ENCODE measurements at regions not wholly inside any gene's neighbourhood (a gene's known extent, or its start where the extent isn't known, plus 50 kb on each side); places are given as distances from the start of the nearest gene placed in this dataset.

GRCh38 chr3:176074096-176074495 lies 1123.2 kb downstream of the TBL1XR1 start:
- H3K4me3 ChIP-seq (ENCODE audit: insufficient read depth, low read depth, low read length, poor library complexity, severe bottlenecking), result no peak overlapping the region
- DNase-seq, result no peak
- H3K27me3 ChIP-seq (replicated peaks; ENCODE audit: control insufficient read depth, insufficient read depth, low read length, poor library complexity, severe bottlenecking), result no peaks in the 10 kb centered on the region
- no peaks in the 10 kb centered on the region for H3K4me1 ChIP-seq (ENCODE audit: control insufficient read depth, insufficient read depth, low read length, poor library complexity, severe bottlenecking)
- H3K36me3 ChIP-seq (ENCODE audit: control insufficient read depth, insufficient read depth, low read length), result no peaks in the 10 kb centered on the region
- H3K27ac ChIP-seq (ENCODE audit: insufficient read depth, low read length, poor library complexity, severe bottlenecking), result no peak overlapping the region
- H3K9me3 ChIP-seq (ENCODE audit: control insufficient read depth, low read length), result no peaks in the 10 kb centered on the region

GRCh38 chr3:176071943-176072342 lies 1125.3 kb downstream of the TBL1XR1 start:
- no peak overlapping the region for H3K4me3 ChIP-seq (ENCODE audit: insufficient read depth, low read depth, low read length, poor library complexity, severe bottlenecking)
- H3K4me1 ChIP-seq (ENCODE audit: control insufficient read depth, insufficient read depth, low read length, poor library complexity, severe bottlenecking), result no peaks in the 10 kb centered on the region
- no peak for DNase-seq
- H3K36me3 ChIP-seq (ENCODE audit: control insufficient read depth, insufficient read depth, low read length), result no peaks in the 10 kb centered on the region
- no peaks in the 10 kb centered on the region for H3K9me3 ChIP-seq (ENCODE audit: control insufficient read depth, low read length)
- H3K27me3 ChIP-seq (replicated peaks; ENCODE audit: control insufficient read depth, insufficient read depth, low read length, poor library complexity, severe bottlenecking), result no peaks in the 10 kb centered on the region
- no peak overlapping the region for H3K27ac ChIP-seq (ENCODE audit: insufficient read depth, low read length, poor library complexity, severe bottlenecking)

GRCh38 chr3:176068750-176069149 lies 1128.5 kb downstream of the TBL1XR1 start:
- Histone ChIP-seq H3K27me3 (replicated peaks; ENCODE audit: control insufficient read depth, insufficient read depth, low read length, poor library complexity, severe bottlenecking) (no peaks in the 10 kb centered on the region), H3K36me3 (ENCODE audit: control insufficient read depth, insufficient read depth, low read length) (no peaks in the 10 kb centered on the region)

GRCh38 chr3:176058856-176059255 lies 1138.4 kb downstream of the TBL1XR1 start:
- H3K4me3 ChIP-seq (ENCODE audit: insufficient read depth, low read depth, low read length, poor library complexity, severe bottlenecking), result no peak overlapping the region
- H3K36me3 ChIP-seq (ENCODE audit: control insufficient read depth, insufficient read depth, low read length), result no peaks in the 10 kb centered on the region
- no peak overlapping the region for H3K27ac ChIP-seq (ENCODE audit: insufficient read depth, low read length, poor library complexity, severe bottlenecking)
- H3K9me3 ChIP-seq (ENCODE audit: control insufficient read depth, low read length), result no peaks in the 10 kb centered on the region
- no peak for DNase-seq
- H3K4me1 ChIP-seq (ENCODE audit: control insufficient read depth, insufficient read depth, low read length, poor library complexity, severe bottlenecking), result no peaks in the 10 kb centered on the region
- no peaks in the 10 kb centered on the region for H3K27me3 ChIP-seq (replicated peaks; ENCODE audit: control insufficient read depth, insufficient read depth, low read length, poor library complexity, severe bottlenecking)

More at GRCh38 chr3:176068750-176069149, 1128.5 kb downstream of the TBL1XR1 start:
- Histone ChIP-seq H3K27ac (ENCODE audit: insufficient read depth, low read length, poor library complexity, severe bottlenecking) (no peak overlapping the region), H3K9me3 (ENCODE audit: control insufficient read depth, low read length) (no peaks in the 10 kb centered on the region), H3K4me3 (ENCODE audit: insufficient read depth, low read depth, low read length, poor library complexity, severe bottlenecking) (no peak overlapping the region), H3K4me1 (ENCODE audit: control insufficient read depth, insufficient read depth, low read length, poor library complexity, severe bottlenecking) (no peaks in the 10 kb centered on the region)
- DNase-seq, result no peak

GRCh38 chr3:176055836-176056235 lies 1141.4 kb downstream of the TBL1XR1 start:
- Histone ChIP-seq H3K27me3 (replicated peaks; ENCODE audit: control insufficient read depth, insufficient read depth, low read length, poor library complexity, severe bottlenecking) (no peaks in the 10 kb centered on the region), H3K4me3 (ENCODE audit: insufficient read depth, low read depth, low read length, poor library complexity, severe bottlenecking) (no peak overlapping the region), H3K36me3 (ENCODE audit: control insufficient read depth, insufficient read depth, low read length) (no peaks in the 10 kb centered on the region), H3K9me3 (ENCODE audit: control insufficient read depth, low read length) (no peaks in the 10 kb centered on the region), H3K4me1 (ENCODE audit: control insufficient read depth, insufficient read depth, low read length, poor library complexity, severe bottlenecking) (no peaks in the 10 kb centered on the region), H3K27ac (ENCODE audit: insufficient read depth, low read length, poor library complexity, severe bottlenecking) (no peak overlapping the region)
- no peak for DNase-seq

GRCh38 chr3:176051766-176052165 lies 1145.5 kb downstream of the TBL1XR1 start:
- Histone ChIP-seq H3K4me1 (ENCODE audit: control insufficient read depth, insufficient read depth, low read length, poor library complexity, severe bottlenecking) (no peaks in the 10 kb centered on the region), H3K9me3 (ENCODE audit: control insufficient read depth, low read length) (no peaks in the 10 kb centered on the region), H3K4me3 (ENCODE audit: insufficient read depth, low read depth, low read length, poor library complexity, severe bottlenecking) (no peak overlapping the region), H3K27me3 (replicated peaks; ENCODE audit: control insufficient read depth, insufficient read depth, low read length, poor library complexity, severe bottlenecking) (no peaks in the 10 kb centered on the region), H3K36me3 (ENCODE audit: control insufficient read depth, insufficient read depth, low read length) (no peaks in the 10 kb centered on the region), H3K27ac (ENCODE audit: insufficient read depth, low read length, poor library complexity, severe bottlenecking) (no peak overlapping the region)
- DNase-seq, result no peak

- no peaks in the 10 kb centered on the region for H3K4me1 ChIP-seq (ENCODE audit: control insufficient read depth, insufficient read depth, low read length, poor library complexity, severe bottlenecking)
- H3K27me3 ChIP-seq (replicated peaks; ENCODE audit: control insufficient read depth, insufficient read depth, low read length, poor library complexity, severe bottlenecking), result no peaks in the 10 kb centered on the region
- no peak overlapping the region for H3K4me3 ChIP-seq (ENCODE audit: insufficient read depth, low read depth, low read length, poor library complexity, severe bottlenecking)
- H3K9me3 ChIP-seq (ENCODE audit: control insufficient read depth, low read length), result no peaks in the 10 kb centered on the region
- no peak overlapping the region for H3K27ac ChIP-seq (ENCODE audit: insufficient read depth, low read length, poor library complexity, severe bottlenecking)
- no peaks in the 10 kb centered on the region for H3K36me3 ChIP-seq (ENCODE audit: control insufficient read depth, insufficient read depth, low read length)
- no peak for DNase-seq
These were observed 1150.6 kb downstream of the TBL1XR1 start for GRCh38 chr3:176046703-176047102.

- Histone ChIP-seq H3K27me3 (replicated peaks; ENCODE audit: control insufficient read depth, insufficient read depth, low read length, poor library complexity, severe bottlenecking) (no peaks in the 10 kb centered on the region), H3K4me3 (ENCODE audit: insufficient read depth, low read depth, low read length, poor library complexity, severe bottlenecking) (no peak overlapping the region), H3K27ac (ENCODE audit: insufficient read depth, low read length, poor library complexity, severe bottlenecking) (no peak overlapping the region), H3K4me1 (ENCODE audit: control insufficient read depth, insufficient read depth, low read length, poor library complexity, severe bottlenecking) (no peaks in the 10 kb centered on the region), H3K9me3 (ENCODE audit: control insufficient read depth, low read length) (no peaks in the 10 kb centered on the region), H3K36me3 (ENCODE audit: control insufficient read depth, insufficient read depth, low read length) (no peaks in the 10 kb centered on the region)
- no peak for DNase-seq
These were observed 1155.5 kb downstream of the TBL1XR1 start for GRCh38 chr3:176041812-176042211.

GRCh38 chr3:176041185-176041584 lies 1156.1 kb downstream of the TBL1XR1 start:
- no peak for DNase-seq
- no peaks in the 10 kb centered on the region for H3K36me3 ChIP-seq (ENCODE audit: control insufficient read depth, insufficient read depth, low read length)
- no peaks in the 10 kb centered on the region for H3K4me1 ChIP-seq (ENCODE audit: control insufficient read depth, insufficient read depth, low read length, poor library complexity, severe bottlenecking)
- no peaks in the 10 kb centered on the region for H3K27me3 ChIP-seq (replicated peaks; ENCODE audit: control insufficient read depth, insufficient read depth, low read length, poor library complexity, severe bottlenecking)
- no peak overlapping the region for H3K4me3 ChIP-seq (ENCODE audit: insufficient read depth, low read depth, low read length, poor library complexity, severe bottlenecking)
- H3K27ac ChIP-seq (ENCODE audit: insufficient read depth, low read length, poor library complexity, severe bottlenecking), result no peak overlapping the region
- no peaks in the 10 kb centered on the region for H3K9me3 ChIP-seq (ENCODE audit: control insufficient read depth, low read length)

- DNase-seq, result no peak
- no peak overlapping the region for H3K27ac ChIP-seq (ENCODE audit: insufficient read depth, low read length, poor library complexity, severe bottlenecking)
- no peaks in the 10 kb centered on the region for H3K4me1 ChIP-seq (ENCODE audit: control insufficient read depth, insufficient read depth, low read length, poor library complexity, severe bottlenecking)
- no peaks in the 10 kb centered on the region for H3K27me3 ChIP-seq (replicated peaks; ENCODE audit: control insufficient read depth, insufficient read depth, low read length, poor library complexity, severe bottlenecking)
- H3K4me3 ChIP-seq (ENCODE audit: insufficient read depth, low read depth, low read length, poor library complexity, severe bottlenecking), result no peak overlapping the region
- H3K9me3 ChIP-seq (ENCODE audit: control insufficient read depth, low read length), result no peaks in the 10 kb centered on the region
- no peaks in the 10 kb centered on the region for H3K36me3 ChIP-seq (ENCODE audit: control insufficient read depth, insufficient read depth, low read length)
These were observed 1159.6 kb downstream of the TBL1XR1 start for GRCh38 chr3:176037636-176038035.

- no peaks in the 10 kb centered on the region for H3K4me1 ChIP-seq (ENCODE audit: control insufficient read depth, insufficient read depth, low read length, poor library complexity, severe bottlenecking)
- DNase-seq, result no peak
- H3K9me3 ChIP-seq (ENCODE audit: control insufficient read depth, low read length), result no peaks in the 10 kb centered on the region
These were observed 1165.2 kb downstream of the TBL1XR1 start for GRCh38 chr3:176032043-176032442.

More at GRCh38 chr3:176032043-176032442, 1165.2 kb downstream of the TBL1XR1 start:
- Histone ChIP-seq H3K36me3 (ENCODE audit: control insufficient read depth, insufficient read depth, low read length) (no peaks in the 10 kb centered on the region), H3K27ac (ENCODE audit: insufficient read depth, low read length, poor library complexity, severe bottlenecking) (no peak overlapping the region), H3K4me3 (ENCODE audit: insufficient read depth, low read depth, low read length, poor library complexity, severe bottlenecking) (no peak overlapping the region), H3K27me3 (replicated peaks; ENCODE audit: control insufficient read depth, insufficient read depth, low read length, poor library complexity, severe bottlenecking) (no peaks in the 10 kb centered on the region)
